Trophoblast cell (in vitro differentiated cells and primary cell): ENCODE measurements at regions not wholly inside any gene's neighbourhood (a gene's known extent, or its start where the extent isn't known, plus 50 kb on each side); places are given as distances from the start of the nearest gene placed in this dataset.
A peak's percentile ranks its signal among the peaks of the same experiment; 100 is the strongest.

Source experiments
- DNase-seq, 2 donors: peaks; one replicate each; pipeline ENCODE4 v3.0.0-alpha.2; 2016
- H2AFZ ChIP-seq: 2 replicates; pipeline ENCODE4 v1.6.1; 2013; ENCODE audit warnings: low read length, moderate library complexity, mild to moderate bottlenecking; ENCODE audit not compliant: insufficient read depth, poor library complexity
- H2AK5ac ChIP-seq: 2 replicates; pipeline ENCODE4 v1.6.1; 2013; ENCODE audit warnings: mild to moderate bottlenecking, low read length
- H2BK120ac ChIP-seq: 2 replicates; pipeline ENCODE4 v1.6.1; 2013; ENCODE audit warnings: low read length, mild to moderate bottlenecking, moderate library complexity; ENCODE audit not compliant: insufficient read depth, poor library complexity
- H2BK12ac ChIP-seq: 2 replicates; pipeline ENCODE4 v1.6.1; 2013; ENCODE audit warnings: mild to moderate bottlenecking, low read length, moderate library complexity
- H2BK5ac ChIP-seq: 2 replicates; pipeline ENCODE4 v1.6.1; 2013; ENCODE audit warnings: low read length, low read depth, moderate library complexity, mild to moderate bottlenecking; ENCODE audit not compliant: poor library complexity
- H3K14ac ChIP-seq: 2 replicates; pipeline ENCODE4 v1.6.1; 2013; ENCODE audit warnings: mild to moderate bottlenecking, low read length
- H3K18ac ChIP-seq: 2 replicates; pipeline ENCODE4 v1.6.1; 2013; ENCODE audit warnings: mild to moderate bottlenecking, low read length
- H3K23ac ChIP-seq: 2 replicates; pipeline ENCODE4 v1.6.1; 2013; ENCODE audit warnings: low read length
- H3K27ac ChIP-seq: 2 replicates; pipeline ENCODE4 v1.5.1; 2013; ENCODE audit warnings: low read depth, mild to moderate bottlenecking, inconsistent platforms, low read length, moderate library complexity
- H3K27me3 ChIP-seq: 2 replicates; pipeline ENCODE4 v1.6.1; 2013; ENCODE audit warnings: inconsistent platforms, mild to moderate bottlenecking, low read length, moderate library complexity; ENCODE audit not compliant: insufficient read depth
- H3K36me3 ChIP-seq, 2 experiments: 1 replicate in 1 of 2; 2 replicates in 1 of 2; pipeline ENCODE4 v1.6.1; 2013; ENCODE audit warnings: low read length in 2 of 2, mild to moderate bottlenecking in 2 of 2, moderate library complexity in 1 of 2; ENCODE audit not compliant: insufficient read depth in 2 of 2, control insufficient read depth in 1 of 2
- H3K4ac ChIP-seq: 2 replicates; pipeline ENCODE4 v1.6.1; 2013; ENCODE audit warnings: low read depth, mild to moderate bottlenecking, low read length, moderate library complexity
- H3K4me1 ChIP-seq, 2 experiments: 1 replicate in 1 of 2; 2 replicates in 1 of 2; pipeline ENCODE4 v1.6.1; 2013; ENCODE audit warnings: low read length in 2 of 2, mild to moderate bottlenecking in 2 of 2, moderate library complexity in 1 of 2; ENCODE audit not compliant: insufficient read depth in 2 of 2, control insufficient read depth in 1 of 2
- H3K4me2 ChIP-seq: 2 replicates; pipeline ENCODE4 v1.6.1; 2013; ENCODE audit warnings: inconsistent platforms, mild to moderate bottlenecking, low read length, moderate library complexity
- H3K4me3 ChIP-seq: 2 replicates; pipeline ENCODE4 v1.5.1; 2013; ENCODE audit warnings: mild to moderate bottlenecking, low read depth, low read length, inconsistent platforms
- H3K79me1 ChIP-seq: one replicate; pipeline ENCODE4 v1.6.1; 2013; ENCODE audit warnings: low read length
- H3K79me2 ChIP-seq: 2 replicates; pipeline ENCODE4 v1.6.1; 2013; ENCODE audit warnings: low read length, mild to moderate bottlenecking; ENCODE audit not compliant: control insufficient read depth, insufficient read depth, poor library complexity
- H3K9ac ChIP-seq: 2 replicates; pipeline ENCODE4 v1.6.1; 2013; ENCODE audit warnings: mild to moderate bottlenecking, low read length
- H3K9me3 ChIP-seq: 2 replicates; pipeline ENCODE4 v1.6.1; 2013; ENCODE audit warnings: low read depth, mild to moderate bottlenecking, control low read depth, inconsistent platforms, low read length; ENCODE audit not compliant: insufficient read depth
- H4K12ac ChIP-seq: 2 replicates; pipeline ENCODE4 v1.6.1; 2013; ENCODE audit warnings: low read depth, mild to moderate bottlenecking, low read length, moderate library complexity
- H4K8ac ChIP-seq: 2 replicates; pipeline ENCODE4 v1.6.1; 2013; ENCODE audit warnings: low read depth, mild to moderate bottlenecking, low read length, moderate library complexity
- H4K91ac ChIP-seq: one replicate; pipeline ENCODE4 v1.6.1; 2013; ENCODE audit warnings: low read depth, mild to moderate bottlenecking, low read length, moderate library complexity
- WGBS: extraction: QIAGEN DNeasy Blood & Tissue Kit; methylation state at CpG from one replicate; pipeline ENCODE4 v1.1.7; 2013; ENCODE audit warnings: missing lambda C conversion rate; ENCODE audit not compliant: insufficient read length, insufficient coverage; ENCODE audit errors: extremely low coverage; 5-methylcytosine and 5-hydroxymethylcytosine counted together

DNA sequence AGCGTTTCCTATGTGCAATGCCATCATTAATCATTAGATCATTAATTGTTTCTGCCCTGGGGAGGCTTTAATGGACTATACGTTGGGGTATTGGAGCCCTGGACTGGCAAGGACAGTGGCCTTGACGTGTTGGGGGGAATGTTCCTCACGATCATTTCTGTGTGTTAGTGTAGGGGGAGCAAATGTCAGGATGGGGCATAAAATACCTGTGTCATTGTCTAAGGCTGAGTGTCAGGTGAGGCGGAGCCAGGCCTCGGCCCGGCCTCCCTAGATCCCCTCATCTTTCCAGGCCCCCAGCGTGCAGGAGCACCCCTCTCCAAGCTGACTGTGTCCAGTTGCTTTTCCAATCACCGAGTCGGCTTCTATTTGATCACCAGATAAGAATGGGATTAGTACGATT is 346.4 kb upstream of the SHH start:
- Histone ChIP-seq H3K14ac (no peak overlapping the region), H2AFZ (no peak overlapping the region), H4K12ac (no peak overlapping the region), H3K23ac (no peak overlapping the region), H3K4me3 (no peak overlapping the region), H3K18ac (no peak overlapping the region), H3K4ac (no peak overlapping the region), H2BK12ac (no peak overlapping the region), H3K4me1 (no peaks in the 10 kb centered on the region), H2AK5ac (no peak overlapping the region), H3K79me1 (no peaks in the 10 kb centered on the region), H4K8ac (no peak overlapping the region), H3K79me2 (no peaks in the 10 kb centered on the region), H2BK120ac (no peak overlapping the region), H3K9ac (no peak overlapping the region), H3K27ac (no peak overlapping the region), H4K91ac (no peak overlapping the region), H3K9me3 (peaks cover 2% of the 10 kb centered on the region), H3K36me3 (no peaks in the 10 kb centered on the region), H3K4me2 (no peak overlapping the region), H2BK5ac (no peak overlapping the region), H3K27me3 (no peaks in the 10 kb centered on the region)
- no peak for DNase-seq
- no CpG with 5 or more reads among the region's 11 CpGs for WGBS

GRCh38 chr7:156158213-156158612 is 345.9 kb upstream of the SHH start:
- Histone ChIP-seq H2BK12ac (no peak overlapping the region), H3K23ac (no peak overlapping the region), H2BK120ac (no peak overlapping the region), H3K79me1 (no peaks in the 10 kb centered on the region), H3K79me2 (no peaks in the 10 kb centered on the region), H3K14ac (no peak overlapping the region), H2AFZ (no peak overlapping the region), H2AK5ac (no peak overlapping the region), H3K4ac (no peak overlapping the region), H3K36me3 (no peaks in the 10 kb centered on the region), H3K27ac (no peak overlapping the region), H3K4me2 (no peak overlapping the region), H2BK5ac (no peak overlapping the region), H3K27me3 (no peaks in the 10 kb centered on the region), H4K91ac (no peak overlapping the region), H3K9me3 (peaks cover 2% of the 10 kb centered on the region), H4K12ac (no peak overlapping the region), H3K18ac (no peak overlapping the region), H3K4me3 (no peak overlapping the region), H4K8ac (no peak overlapping the region), H3K9ac (no peak overlapping the region), H3K4me1 (no peaks in the 10 kb centered on the region)
- no peak for DNase-seq
- WGBS = no CpG with 5 or more reads among the region's 6 CpGs

- no CpG with 5 or more reads among the region's 13 CpGs for WGBS
- peaks cover 2% of the 10 kb centered on the region for H3K9me3 ChIP-seq
- no peaks in the 10 kb centered on the region for H3K79me2 ChIP-seq
- no peaks in the 10 kb centered on the region for H3K36me3 ChIP-seq
- no peak overlapping the region for H3K27ac ChIP-seq
- no peaks in the 10 kb centered on the region for H3K79me1 ChIP-seq
- H3K23ac ChIP-seq = no peak overlapping the region
- no peaks in the 10 kb centered on the region for H3K4me1 ChIP-seq
- H3K9ac ChIP-seq = no peak overlapping the region
- no peak overlapping the region for H2BK12ac ChIP-seq
- H3K4me2 ChIP-seq = no peak overlapping the region
- H4K91ac ChIP-seq = no peak overlapping the region
- no peak overlapping the region for H4K12ac ChIP-seq
- H3K27me3 ChIP-seq = no peaks in the 10 kb centered on the region
- no peak overlapping the region for H2AK5ac ChIP-seq
- H2BK120ac ChIP-seq = no peak overlapping the region
- no peak overlapping the region for H2AFZ ChIP-seq
- H3K14ac ChIP-seq = no peak overlapping the region
- no peak for DNase-seq
- H3K18ac ChIP-seq = no peak overlapping the region
- no peak overlapping the region for H3K4ac ChIP-seq
- no peak overlapping the region for H4K8ac ChIP-seq
- no peak overlapping the region for H3K4me3 ChIP-seq
- no peak overlapping the region for H2BK5ac ChIP-seq
Measured at GRCh38 chr7:156157409-156158012, 345.2 kb upstream of the SHH start.

DNA sequence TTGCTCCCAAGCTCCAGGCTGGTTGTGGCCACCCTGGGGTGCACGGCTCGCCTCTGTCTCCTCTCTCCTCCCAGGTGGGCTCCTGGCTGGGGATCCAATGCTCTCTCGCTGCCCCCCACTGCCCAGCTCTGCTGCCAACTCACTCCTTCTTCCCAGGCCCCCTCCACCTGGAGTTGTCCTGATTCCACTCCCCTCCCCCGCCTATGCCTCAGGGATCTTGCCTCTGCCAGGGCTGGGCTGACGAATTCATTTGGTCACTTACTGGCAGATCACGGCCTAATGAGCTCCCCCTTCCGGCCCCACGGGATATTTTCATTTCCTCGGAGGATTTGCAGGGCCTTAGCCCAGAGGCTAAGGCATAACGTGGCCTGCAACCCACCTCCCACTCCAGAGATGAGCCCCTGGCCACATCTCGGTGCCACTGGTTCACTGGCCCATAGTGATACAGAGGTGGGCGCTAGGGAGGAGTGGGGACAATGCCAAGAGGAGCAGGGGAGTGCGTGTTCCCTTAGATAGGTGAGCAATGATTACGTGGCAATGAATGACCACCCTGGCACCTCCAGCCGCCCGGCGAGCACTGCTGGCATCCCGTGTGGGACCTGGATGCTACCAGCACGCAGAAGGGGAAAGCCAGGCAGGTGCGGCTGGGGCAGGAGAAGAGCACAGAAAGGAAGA is 344.6 kb upstream of the SHH start:
- Histone ChIP-seq H3K4me2 (no peak overlapping the region), H4K91ac (no peak overlapping the region), H3K79me1 (no peaks in the 10 kb centered on the region), H2BK12ac (no peak overlapping the region), H4K12ac (no peak overlapping the region), H3K18ac (no peak overlapping the region), H3K14ac (no peak overlapping the region), H3K27me3 (no peaks in the 10 kb centered on the region), H3K9ac (no peak overlapping the region), H4K8ac (no peak overlapping the region), H3K27ac (no peak overlapping the region), H3K79me2 (no peaks in the 10 kb centered on the region), H3K4ac (no peak overlapping the region), H3K23ac (no peak overlapping the region), H2AK5ac (no peak overlapping the region), H3K9me3 (peaks cover 2% of the 10 kb centered on the region), H2BK120ac (no peak overlapping the region), H3K4me3 (no peak overlapping the region), H2BK5ac (no peak overlapping the region), H2AFZ (no peak overlapping the region), H3K36me3 (no peaks in the 10 kb centered on the region), H3K4me1 (no peaks in the 10 kb centered on the region)
- DNase-seq = peak; percentile 22 to 51
- no CpG with 5 or more reads among the region's 20 CpGs for WGBS
